Neural cell (in vitro differentiated cells): ENCODE measurements at regions not wholly inside any gene's neighbourhood (a gene's known extent, or its start where the extent isn't known, plus 50 kb on each side); places are given as distances from the start of the nearest gene placed in this dataset.

Experiments used
- EP300 ChIP-seq: fragments of 450-650 bp; conservative IDR thresholded peaks from 2 replicates; pipeline ENCODE4 v1.6.1; 2014; ENCODE audit warnings: antibody characterized with exemption, mild to moderate bottlenecking, moderate library complexity; ENCODE audit not compliant: poor library complexity, severe bottlenecking
- MXI1 ChIP-seq: fragments of 450-650 bp; conservative IDR thresholded peaks from 2 replicates; pipeline ENCODE4 v1.6.1; 2014; ENCODE audit warnings: antibody characterized with exemption, mild to moderate bottlenecking; ENCODE audit not compliant: poor library complexity, severe bottlenecking
- POLR2AphosphoS5 ChIP-seq: IDR thresholded peaks from 2 replicates; pipeline ENCODE4 v1.6.1; 2012
- TAF1 ChIP-seq: IDR thresholded peaks from 2 replicates; pipeline ENCODE4 v1.6.1; 2012; ENCODE audit warnings: low read depth
- TF ChIP-seq, protein P1 (sequence below): fragments of 450-650 bp; IDR thresholded peaks from 2 replicates; pipeline ENCODE4 v1.5.1; 2014; ENCODE audit warnings: antibody characterized with exemption, mild to moderate bottlenecking, moderate library complexity; ENCODE audit not compliant: poor library complexity, severe bottlenecking

DNA sequence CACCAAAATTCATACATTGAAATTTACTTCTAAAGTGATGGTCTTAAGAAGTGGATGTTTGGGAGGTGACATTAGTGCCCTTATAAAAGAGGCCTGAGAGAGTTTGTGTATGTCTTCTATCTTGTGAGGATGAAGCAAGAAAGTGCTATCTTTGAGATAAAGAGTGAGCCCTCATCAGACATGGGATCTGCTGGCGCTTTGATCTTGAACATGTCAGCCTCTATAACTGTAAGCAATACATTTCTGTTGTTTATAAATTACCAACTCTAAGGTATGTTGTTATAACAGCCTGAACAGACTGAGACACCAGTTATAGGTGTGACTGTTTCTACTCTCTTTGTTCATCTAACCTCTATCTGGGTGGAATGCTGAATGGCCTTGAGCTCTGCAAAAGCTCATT lies 54.5 kb upstream of the SETBP1 start:
- TF ChIP-seq EP300 = no peak
- TF ChIP-seq, protein P1, sequence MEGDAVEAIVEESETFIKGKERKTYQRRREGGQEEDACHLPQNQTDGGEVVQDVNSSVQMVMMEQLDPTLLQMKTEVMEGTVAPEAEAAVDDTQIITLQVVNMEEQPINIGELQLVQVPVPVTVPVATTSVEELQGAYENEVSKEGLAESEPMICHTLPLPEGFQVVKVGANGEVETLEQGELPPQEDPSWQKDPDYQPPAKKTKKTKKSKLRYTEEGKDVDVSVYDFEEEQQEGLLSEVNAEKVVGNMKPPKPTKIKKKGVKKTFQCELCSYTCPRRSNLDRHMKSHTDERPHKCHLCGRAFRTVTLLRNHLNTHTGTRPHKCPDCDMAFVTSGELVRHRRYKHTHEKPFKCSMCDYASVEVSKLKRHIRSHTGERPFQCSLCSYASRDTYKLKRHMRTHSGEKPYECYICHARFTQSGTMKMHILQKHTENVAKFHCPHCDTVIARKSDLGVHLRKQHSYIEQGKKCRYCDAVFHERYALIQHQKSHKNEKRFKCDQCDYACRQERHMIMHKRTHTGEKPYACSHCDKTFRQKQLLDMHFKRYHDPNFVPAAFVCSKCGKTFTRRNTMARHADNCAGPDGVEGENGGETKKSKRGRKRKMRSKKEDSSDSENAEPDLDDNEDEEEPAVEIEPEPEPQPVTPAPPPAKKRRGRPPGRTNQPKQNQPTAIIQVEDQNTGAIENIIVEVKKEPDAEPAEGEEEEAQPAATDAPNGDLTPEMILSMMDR = no peak
- TF ChIP-seq MXI1 = no peak
- TF ChIP-seq POLR2AphosphoS5 = no peak
- no peak for TF ChIP-seq TAF1
